ENCODE measurements at regions not wholly inside any gene's neighbourhood (a gene's known extent, or its start where the extent isn't known, plus 50 kb on each side); places are given as distances from the start of the nearest gene placed in this dataset.

- TF ChIP-seq ZNF274 (IDR thresholded peaks at IDR 0.05; ENCODE audit: borderline replicate concordance, extremely low read depth, low read length) (no peak), MAX (IDR thresholded peaks at IDR 0.05) (no peak), RAD21 (IDR thresholded peaks at IDR 0.05 in 1 of 2, conservative IDR thresholded peaks at IDR 0.05 in 1 of 2; ENCODE audit: low read depth in 2 of 2, low read length in 2 of 2) (peak; percentile 40 to 53; a peak in 3 of 4 replicates)
Observed at GRCh38 chr9:19967216-19967887, 178.5 kb upstream of the SLC24A2 start (continued).

All from H1 (cell line).